HG03066 (cell line): ENCODE measurements at regions not wholly inside any gene's neighbourhood (a gene's known extent, or its start where the extent isn't known, plus 50 kb on each side); places are given as distances from the start of the nearest gene placed in this dataset.

Experiments used
- ATAC-seq: cut with Tn5 transposase; IDR thresholded peaks from one replicate; pipeline ENCODE4 v1.9.1; 2021; ENCODE audit warnings: low read depth; ENCODE audit not compliant: unreplicated experiment

DNA sequence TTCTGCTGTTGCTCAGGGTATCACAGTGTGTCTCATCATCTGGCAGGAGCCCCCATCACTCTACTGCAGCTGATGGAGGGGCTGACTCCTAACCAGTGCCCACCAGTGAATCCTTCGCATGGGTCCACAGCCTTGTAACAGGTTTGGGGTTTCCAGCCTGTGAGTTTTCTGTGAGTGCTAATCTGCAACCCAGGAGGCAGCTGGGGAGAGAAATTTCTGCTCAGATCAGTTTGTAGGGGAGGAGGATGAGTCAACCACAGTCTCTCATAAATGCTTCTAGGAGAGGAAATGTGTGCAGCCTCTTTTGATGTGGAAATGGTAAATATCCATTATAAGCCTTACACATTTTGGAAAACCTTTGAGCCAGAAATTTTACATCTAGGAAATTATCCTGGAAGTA lies 871.3 kb downstream of the AACS start:
- ATAC-seq = no peak

DNA sequence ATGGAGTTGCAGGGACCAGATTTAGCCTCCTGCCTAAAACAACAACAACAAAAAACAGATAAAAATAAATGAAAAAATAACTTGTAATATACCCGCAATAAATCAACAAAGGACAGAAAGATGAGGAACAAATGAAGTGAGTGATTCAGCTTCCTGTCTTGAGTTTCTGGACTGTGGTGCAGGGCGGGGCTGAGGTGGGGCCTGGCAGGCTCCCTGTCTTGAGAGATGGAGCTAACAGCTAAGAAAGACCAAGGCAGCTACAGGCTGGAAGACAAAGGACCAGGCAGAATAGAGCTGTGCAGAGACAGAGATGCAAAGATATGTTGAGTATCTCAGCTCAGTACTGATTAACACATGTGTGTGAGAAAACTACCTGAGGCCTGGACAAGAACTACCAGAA lies 879.2 kb downstream of the AACS start:
- no peak for ATAC-seq

GRCh38 chr12:125949471-125949870 lies 884.2 kb downstream of the AACS start:
- no peak for ATAC-seq

DNA sequence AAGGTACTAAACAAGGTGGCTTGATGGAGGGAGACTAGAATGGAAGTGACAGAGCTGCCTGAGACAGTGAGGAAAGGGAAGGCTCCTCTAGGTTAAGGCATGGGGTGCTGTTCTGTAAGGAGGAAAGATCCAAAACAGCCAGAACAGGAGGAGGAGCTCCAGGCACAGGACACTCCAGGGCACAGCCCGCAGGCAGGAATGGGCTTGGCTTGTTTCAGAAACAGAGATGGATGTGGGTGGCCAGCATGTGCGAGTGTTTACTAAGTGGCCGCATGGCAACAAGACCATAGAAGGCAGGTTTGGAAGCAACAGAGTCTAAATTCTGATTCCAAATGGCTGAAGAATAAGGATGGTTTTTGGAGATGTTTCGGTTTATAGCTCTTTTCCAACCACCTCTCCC lies 889.1 kb downstream of the AACS start:
- no peak for ATAC-seq

DNA sequence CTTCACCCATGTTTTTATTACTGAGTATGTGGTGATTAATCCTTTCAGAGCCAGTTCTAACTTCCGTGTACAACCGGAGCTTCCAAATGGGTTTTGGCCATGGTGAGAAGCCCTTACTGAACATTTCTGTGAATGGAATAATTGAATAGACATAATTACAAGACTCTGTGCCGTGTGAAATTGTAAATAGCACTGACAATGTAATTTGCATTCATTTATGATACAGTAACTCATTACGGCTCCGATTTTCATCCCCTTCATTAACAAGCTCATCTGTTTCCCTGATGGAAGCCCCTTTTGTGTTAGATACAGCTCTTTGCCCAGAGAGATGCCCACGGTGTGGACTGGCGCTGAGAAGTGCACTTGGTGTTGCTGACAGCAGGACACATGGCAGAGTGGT lies 891.0 kb downstream of the AACS start:
- no peak for ATAC-seq

- ATAC-seq = no peak
These were observed 901.4 kb downstream of the AACS start for GRCh38 chr12:125966641-125967040.

DNA sequence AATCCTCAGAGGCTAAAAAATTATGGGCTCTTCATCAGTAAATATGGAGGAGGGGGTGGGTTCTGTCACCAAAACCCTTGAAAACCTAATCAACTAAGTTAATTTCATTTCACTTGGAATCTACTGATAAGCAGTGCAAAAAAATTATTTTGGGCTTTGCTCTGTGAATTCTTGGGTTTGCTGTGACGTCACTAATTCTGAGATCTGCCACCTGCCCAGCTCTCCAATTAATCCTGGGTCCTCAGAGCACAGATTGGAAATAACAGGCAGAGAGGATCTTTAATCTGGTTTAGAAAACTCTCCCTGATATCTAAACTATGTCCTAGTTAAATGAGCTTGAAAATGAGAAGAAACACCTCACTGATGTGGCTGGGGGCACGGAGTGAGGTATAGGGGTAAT lies 903.2 kb downstream of the AACS start:
- no peak for ATAC-seq

GRCh38 chr12:125971981-125972380 lies 906.7 kb downstream of the AACS start:
- ATAC-seq = no peak

DNA sequence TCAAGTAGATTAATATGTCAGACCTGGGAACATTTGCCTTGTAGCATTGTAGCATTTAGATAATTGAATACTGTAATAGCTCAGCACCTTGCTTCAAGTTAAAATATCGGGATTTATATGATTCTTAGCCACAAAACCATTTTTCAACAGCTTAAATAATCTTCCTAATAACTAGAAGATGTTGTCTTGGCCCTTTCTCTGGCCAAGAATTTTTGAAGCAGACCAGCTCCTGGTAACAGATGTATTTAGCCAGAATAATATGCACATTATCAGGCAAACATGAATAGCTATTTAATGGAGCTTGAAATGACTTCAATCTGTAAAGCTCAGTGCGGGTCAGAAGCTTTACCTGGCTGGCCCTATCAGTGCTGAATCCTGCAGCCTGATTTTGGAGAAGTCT lies 913.1 kb downstream of the AACS start:
- no peak for ATAC-seq

- ATAC-seq = no peak
These were observed 916.5 kb downstream of the AACS start for GRCh38 chr12:125981610-125982253.

DNA sequence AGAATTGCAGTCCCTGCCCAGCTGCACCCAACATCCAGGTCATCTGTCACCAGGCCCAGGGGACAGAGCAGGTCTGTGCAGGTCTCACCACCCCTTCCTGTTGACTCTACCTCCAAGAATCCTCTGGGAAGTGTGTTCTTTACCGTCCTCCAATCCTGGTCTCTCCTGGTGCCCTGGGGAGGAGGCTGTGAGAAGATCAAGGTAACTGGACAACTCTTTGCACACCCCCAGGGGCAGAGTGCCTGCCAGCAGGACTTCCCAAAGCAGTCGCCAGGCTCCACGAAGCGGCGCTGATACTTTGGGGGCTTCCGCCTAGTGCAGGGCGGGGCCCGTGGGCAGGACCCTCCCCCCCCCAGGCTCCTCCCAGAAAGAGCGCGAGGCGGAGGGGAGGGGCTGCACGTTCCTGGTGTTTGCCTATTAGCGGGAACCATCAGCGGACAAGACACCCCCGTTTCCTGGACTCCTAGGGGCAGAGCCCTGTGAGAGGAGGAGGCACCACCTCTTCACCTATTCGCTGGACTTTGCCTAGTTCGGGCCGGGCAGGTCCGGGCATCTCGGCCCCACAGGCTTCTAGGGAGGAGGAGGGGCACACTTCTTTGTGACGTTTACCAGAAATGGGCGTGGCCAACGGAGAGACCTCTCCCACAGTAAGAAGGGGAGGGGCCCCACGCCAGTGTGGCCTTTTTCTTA lies 918.0 kb downstream of the AACS start:
- no peak for ATAC-seq

DNA sequence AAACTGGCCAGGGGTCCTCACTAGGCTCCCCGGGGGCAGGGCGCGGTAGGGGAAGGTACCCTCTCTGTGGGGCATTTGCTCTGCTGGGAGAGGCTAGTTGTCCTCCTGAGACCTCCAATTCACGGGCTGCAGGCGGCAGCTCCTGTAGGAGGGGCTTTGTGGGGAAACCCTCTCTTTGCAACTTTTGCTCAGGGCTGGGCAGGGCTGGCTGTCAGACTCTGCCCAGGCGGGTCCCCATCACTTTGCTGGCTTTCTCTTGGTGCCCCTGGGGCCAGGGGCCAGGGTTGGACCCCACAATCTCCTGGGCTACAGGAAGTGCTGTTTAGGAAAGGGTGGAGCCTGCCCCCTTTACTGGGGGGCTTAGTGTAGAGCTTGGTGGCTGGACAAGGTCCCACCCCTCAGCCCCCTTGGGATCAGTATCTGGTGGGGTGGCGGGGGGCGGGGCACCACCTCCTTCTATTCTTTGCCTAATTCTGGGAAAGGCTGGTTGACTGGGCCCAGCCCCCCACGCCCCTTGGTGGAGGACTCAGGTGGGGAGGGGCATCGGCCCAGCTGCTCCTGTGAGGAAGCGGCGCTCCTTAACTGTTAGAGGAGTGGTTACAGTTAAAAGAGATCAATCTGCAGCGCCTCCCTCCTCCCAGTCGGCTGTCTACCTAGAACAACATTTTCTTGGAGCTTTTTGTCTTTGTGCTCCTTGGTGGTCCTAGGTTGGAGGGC lies 918.7 kb downstream of the AACS start:
- ATAC-seq = no peak

- no peak for ATAC-seq
These were observed 923.3 kb downstream of the AACS start for GRCh38 chr12:125988545-125988944.

DNA sequence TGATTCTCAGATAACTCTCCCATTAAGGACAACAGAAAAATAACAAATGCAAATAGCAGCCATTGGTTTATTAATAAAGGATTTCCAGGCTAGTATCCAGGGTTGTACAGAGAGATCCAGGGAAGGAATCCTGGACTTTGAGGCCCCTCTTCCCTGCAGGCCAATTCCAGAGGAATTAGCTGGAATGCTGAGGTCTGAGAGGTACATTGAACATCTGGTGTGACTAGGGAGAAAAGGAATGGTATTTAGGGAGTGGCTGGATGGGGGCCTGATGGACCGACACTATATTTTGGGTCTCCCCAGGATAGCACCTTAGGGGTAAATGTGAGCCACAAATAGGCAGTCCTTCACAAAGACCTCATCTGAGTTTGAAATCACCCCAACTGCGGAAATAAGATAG lies 924.5 kb downstream of the AACS start:
- ATAC-seq = no peak

- no peak for ATAC-seq
These were observed 931.2 kb downstream of the AACS start for GRCh38 chr12:125996443-125996842.

- ATAC-seq = no peak
These were observed 934.4 kb downstream of the AACS start for GRCh38 chr12:125999628-126000027.

GRCh38 chr12:126019385-126019784 lies 954.1 kb downstream of the AACS start:
- no peak for ATAC-seq

GRCh38 chr12:126021675-126022074 lies 956.4 kb downstream of the AACS start:
- no peak for ATAC-seq

DNA sequence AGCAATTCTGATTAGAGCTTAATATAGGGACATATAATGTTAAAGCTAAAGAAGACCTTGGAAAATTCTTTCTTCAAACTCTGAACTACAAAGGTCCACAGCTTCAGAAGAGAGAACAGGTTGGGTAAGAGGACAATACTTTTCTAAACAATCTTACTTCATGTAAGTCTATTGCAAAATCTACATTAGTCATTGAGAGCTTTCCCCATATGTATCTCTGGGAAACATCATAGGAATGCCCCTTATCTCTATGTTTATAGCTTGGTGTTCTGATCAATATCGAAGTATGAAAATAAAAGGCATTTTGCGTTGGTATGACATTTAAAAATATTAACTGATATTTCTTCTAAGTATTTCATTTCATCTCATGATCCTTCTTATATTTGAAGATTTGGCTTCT lies 962.6 kb downstream of the AACS start:
- no peak for ATAC-seq

GRCh38 chr12:126030573-126030972 lies 965.3 kb downstream of the AACS start:
- no peak for ATAC-seq

- ATAC-seq = no peak
These were observed 968.5 kb downstream of the AACS start for GRCh38 chr12:126033751-126034150.

GRCh38 chr12:126036348-126036747 lies 971.1 kb downstream of the AACS start:
- no peak for ATAC-seq
